GM21825 (cell line): ENCODE measurements at regions not wholly inside any gene's neighbourhood (a gene's known extent, or its start where the extent isn't known, plus 50 kb on each side); places are given as distances from the start of the nearest gene placed in this dataset.
"Not testable (repeated sequence)": the region's sequence is repeated elsewhere in the genome, so short reads cannot be mapped to it uniquely, and the experiment has no call there.

Experiments used
- ATAC-seq: cut with Tn5 transposase; IDR thresholded peaks from one replicate; pipeline ENCODE4 v1.9.1; 2021; ENCODE audit warnings: mild to moderate bottlenecking, moderate library complexity; ENCODE audit not compliant: unreplicated experiment

GRCh38 chr1:184181044-184181443, 129.5 kb downstream of the TSEN15 start:
- ATAC-seq = no peak

GRCh38 chr1:184183919-184184318, 132.4 kb downstream of the TSEN15 start:
- ATAC-seq = no peak

GRCh38 chr1:184184614-184185013, 133.1 kb downstream of the TSEN15 start:
- ATAC-seq = not testable (repeated sequence)

- ATAC-seq = no peak
These were observed 133.8 kb downstream of the TSEN15 start for GRCh38 chr1:184185347-184185746.

GRCh38 chr1:184186167-184186566, 134.6 kb downstream of the TSEN15 start:
- no peak for ATAC-seq

GRCh38 chr1:184187097-184187496, 135.6 kb downstream of the TSEN15 start:
- no peak for ATAC-seq

- ATAC-seq = no peak
These were observed 136.5 kb downstream of the TSEN15 start for GRCh38 chr1:184188037-184188436.

- no peak for ATAC-seq
These were observed 137.8 kb downstream of the TSEN15 start for GRCh38 chr1:184189361-184189760.

- no peak for ATAC-seq
These were observed 139.1 kb downstream of the TSEN15 start for GRCh38 chr1:184190616-184191015.

GRCh38 chr1:184191181-184191621, 139.7 kb downstream of the TSEN15 start:
- no peak for ATAC-seq

GRCh38 chr1:184192796-184193195, 141.3 kb downstream of the TSEN15 start:
- ATAC-seq = no peak

GRCh38 chr1:184193451-184193850, 141.9 kb downstream of the TSEN15 start:
- ATAC-seq = no peak

- no peak for ATAC-seq
These were observed 142.7 kb downstream of the TSEN15 start for GRCh38 chr1:184194236-184194635.

GRCh38 chr1:184195722-184196121, 144.2 kb downstream of the TSEN15 start:
- ATAC-seq = not testable (repeated sequence)

GRCh38 chr1:184197831-184198230, 146.3 kb downstream of the TSEN15 start:
- ATAC-seq = no peak

GRCh38 chr1:184199036-184199435, 147.5 kb downstream of the TSEN15 start:
- ATAC-seq = no peak

- no peak for ATAC-seq
These were observed 148.0 kb downstream of the TSEN15 start for GRCh38 chr1:184199438-184200085.

- ATAC-seq = no peak
These were observed 157.1 kb downstream of the TSEN15 start for GRCh38 chr1:184208622-184209021.

- ATAC-seq = no peak
These were observed 158.5 kb downstream of the TSEN15 start for GRCh38 chr1:184210031-184210430.

- ATAC-seq = no peak
These were observed 159.3 kb downstream of the TSEN15 start for GRCh38 chr1:184210862-184211261.

- ATAC-seq = no peak
These were observed 161.3 kb downstream of the TSEN15 start for GRCh38 chr1:184212649-184213314.

- ATAC-seq = no peak
These were observed 162.6 kb downstream of the TSEN15 start for GRCh38 chr1:184214128-184214527.
